ENCODE measurements at regions not wholly inside any gene's neighbourhood (a gene's known extent, or its start where the extent isn't known, plus 50 kb on each side); places are given as distances from the start of the nearest gene placed in this dataset.

DNA sequence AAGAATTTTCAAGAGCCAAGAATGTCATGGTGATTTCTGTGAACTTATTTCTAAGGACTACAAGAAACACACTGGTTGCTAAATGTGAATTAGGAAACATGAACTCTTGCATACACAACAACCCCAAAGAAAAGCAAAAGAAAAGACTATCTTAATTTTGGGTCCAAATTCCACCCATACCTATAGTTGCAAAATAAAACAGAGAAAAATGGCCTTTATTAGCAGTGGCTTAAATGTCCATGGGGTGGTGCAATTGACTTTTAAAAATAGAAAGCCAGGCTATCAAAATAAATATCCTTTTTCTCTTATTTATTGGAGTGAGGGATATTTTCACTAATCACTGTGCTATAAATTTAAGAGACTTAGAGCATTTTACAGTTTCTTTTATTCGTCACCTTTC is 80.9 kb upstream of the DPYD start:
- TF ChIP-seq TAF1 (IDR thresholded peaks at IDR 0.05; ENCODE audit: borderline replicate concordance, low read depth, low read length) (no peak), ESRRA (IDR thresholded peaks at IDR 0.05; ENCODE audit: low read length) (no peak), POLR2A (IDR thresholded peaks at IDR 0.05; ENCODE audit: low read depth, low read length) (no peak), SUZ12 (IDR thresholded peaks at IDR 0.05; ENCODE audit: unreplicated experiment) (no peak), SMC3 (IDR thresholded peaks at IDR 0.05; ENCODE audit: borderline replicate concordance, low read length) (no peak; the same call in 1 of the 2 replicates), ZNF274 (IDR thresholded peaks at IDR 0.05; ENCODE audit: insufficient read depth, insufficient read length) (no peak), YY1 (IDR thresholded peaks at IDR 0.05; ENCODE audit: low read depth, low read length) (no peak)
- TF ChIP-seq, protein P1, sequence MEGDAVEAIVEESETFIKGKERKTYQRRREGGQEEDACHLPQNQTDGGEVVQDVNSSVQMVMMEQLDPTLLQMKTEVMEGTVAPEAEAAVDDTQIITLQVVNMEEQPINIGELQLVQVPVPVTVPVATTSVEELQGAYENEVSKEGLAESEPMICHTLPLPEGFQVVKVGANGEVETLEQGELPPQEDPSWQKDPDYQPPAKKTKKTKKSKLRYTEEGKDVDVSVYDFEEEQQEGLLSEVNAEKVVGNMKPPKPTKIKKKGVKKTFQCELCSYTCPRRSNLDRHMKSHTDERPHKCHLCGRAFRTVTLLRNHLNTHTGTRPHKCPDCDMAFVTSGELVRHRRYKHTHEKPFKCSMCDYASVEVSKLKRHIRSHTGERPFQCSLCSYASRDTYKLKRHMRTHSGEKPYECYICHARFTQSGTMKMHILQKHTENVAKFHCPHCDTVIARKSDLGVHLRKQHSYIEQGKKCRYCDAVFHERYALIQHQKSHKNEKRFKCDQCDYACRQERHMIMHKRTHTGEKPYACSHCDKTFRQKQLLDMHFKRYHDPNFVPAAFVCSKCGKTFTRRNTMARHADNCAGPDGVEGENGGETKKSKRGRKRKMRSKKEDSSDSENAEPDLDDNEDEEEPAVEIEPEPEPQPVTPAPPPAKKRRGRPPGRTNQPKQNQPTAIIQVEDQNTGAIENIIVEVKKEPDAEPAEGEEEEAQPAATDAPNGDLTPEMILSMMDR (IDR thresholded peaks at IDR 0.05 in 2 of 3, conservative IDR thresholded peaks at IDR 0.05 in 1 of 3; ENCODE audit: control insufficient read depth in 2 of 3, extremely low read depth in 1 of 3, insufficient read depth in 1 of 3, low read depth in 3 of 3, low read length in 3 of 3) = no peak

Data from GM12878 (cell line).